GM23338 (cell line): ENCODE measurements at regions not wholly inside any gene's neighbourhood (a gene's known extent, or its start where the extent isn't known, plus 50 kb on each side); places are given as distances from the start of the nearest gene placed in this dataset.

Experiments
- ATAC-seq: fragments of 200-7000 bp; cut with Tn5 transposase; 3 replicates; pipeline ENCODE4 v1.9.1; 2020
- DNase-seq: peaks from one replicate; pipeline ENCODE4 v3.0.0-alpha.2; 2015; ENCODE audit warnings: low spot score
- H2AFZ ChIP-seq: fragments of 200-600 bp; sonication (generic); 2 replicates; pipeline ENCODE4 v1.8.0; 2016; ENCODE audit warnings: antibody characterized with exemption, mild to moderate bottlenecking, moderate library complexity
- H3F3A ChIP-seq: fragments of 200-600 bp; sonication (generic); replicated peaks from 2 replicates; pipeline ENCODE4 v1.8.0; 2017; ENCODE audit warnings: antibody characterized with exemption, mixed run types, low read depth
- H3K27ac ChIP-seq: fragments of 200-600 bp; sonication (generic); 2 replicates; pipeline ENCODE4 v1.6.1; 2016; ENCODE audit warnings: low read depth
- H3K27me3 ChIP-seq: fragments of 200-600 bp; sonication (generic); 2 replicates; pipeline ENCODE4 v1.8.0; 2016; ENCODE audit warnings: mild to moderate bottlenecking, mixed run types, moderate library complexity; ENCODE audit not compliant: insufficient read depth
- H3K36me3 ChIP-seq: fragments of 200-600 bp; sonication (generic); 2 replicates; pipeline ENCODE4 v1.8.0; 2016; ENCODE audit warnings: mild to moderate bottlenecking; ENCODE audit not compliant: insufficient read depth
- H3K4me1 ChIP-seq: fragments of 200-600 bp; sonication (generic); 2 replicates; pipeline ENCODE4 v1.8.0; 2016; ENCODE audit warnings: mild to moderate bottlenecking, moderate library complexity; ENCODE audit not compliant: insufficient read depth
- H3K4me2 ChIP-seq: fragments of 200-600 bp; sonication (generic); 2 replicates; pipeline ENCODE4 v1.7.1; 2017; ENCODE audit warnings: mixed run types
- H3K4me3 ChIP-seq: fragments of 200-600 bp; sonication (generic); 2 replicates; pipeline ENCODE4 v1.6.1; 2016; ENCODE audit warnings: mixed run types
- H3K79me2 ChIP-seq: fragments of 200-600 bp; sonication (generic); replicated peaks from 2 replicates; pipeline ENCODE4 v1.8.0; 2017; ENCODE audit warnings: mild to moderate bottlenecking; ENCODE audit not compliant: insufficient read depth
- H3K9me2 ChIP-seq: fragments of 200-600 bp; sonication (generic); 2 replicates; pipeline ENCODE4 v1.8.0; 2017; ENCODE audit not compliant: insufficient read depth
- H4K20me1 ChIP-seq: fragments of 200-600 bp; sonication (generic); replicated peaks from 2 replicates; pipeline ENCODE4 v1.8.0; 2017; ENCODE audit warnings: mild to moderate bottlenecking; ENCODE audit not compliant: insufficient read depth
- H3K27ac Mint-ChIP-seq: 2 replicates; pipeline ENCODE4 v1.8.0; 2020; ENCODE audit warnings: inconsistent platforms, mild to moderate bottlenecking, moderate library complexity, mixed read lengths
- H3K27me3 Mint-ChIP-seq: 3 replicates; pipeline ENCODE4 v1.8.0; 2022; ENCODE audit warnings: low read depth, mild to moderate bottlenecking, moderate library complexity, mixed read lengths, inconsistent platforms; ENCODE audit not compliant: insufficient read depth, poor library complexity
- H3K36me3 Mint-ChIP-seq: 3 replicates; pipeline ENCODE4 v1.8.0; 2021; ENCODE audit warnings: low read depth, mild to moderate bottlenecking, inconsistent platforms, moderate library complexity, mixed read lengths
- H3K4me1 Mint-ChIP-seq: 3 replicates; pipeline ENCODE4 v1.8.0; 2020; ENCODE audit warnings: mild to moderate bottlenecking, inconsistent platforms, mixed read lengths
- H3K4me3 Mint-ChIP-seq: 3 replicates; pipeline ENCODE4 v1.8.0; 2021; ENCODE audit warnings: moderate library complexity, mild to moderate bottlenecking, inconsistent platforms, mixed read lengths
- H3K9me3 Mint-ChIP-seq: 3 replicates; pipeline ENCODE4 v1.8.0; 2020; ENCODE audit warnings: moderate library complexity, mild to moderate bottlenecking, inconsistent platforms, mixed read lengths
- CTCF ChIP-seq, 2 experiments: fragments of 200-600 bp in 1 of 2; sonication (generic) in 1 of 2; conservative IDR thresholded peaks; 2 replicates each; pipeline versions ENCODE4 v1.5.1 to v1.6.1; 2016 to 2017; ENCODE audit warnings: antibody characterized with exemption in 2 of 2, low read depth in 2 of 2, mild to moderate bottlenecking in 2 of 2, moderate library complexity in 1 of 2
- ETS1 ChIP-seq: IDR thresholded peaks from 2 replicates; pipeline ENCODE4 v1.6.1; 2016; ENCODE audit warnings: antibody characterized with exemption
- EZH2 ChIP-seq: fragments of 200-600 bp; sonication (generic); IDR thresholded peaks from one replicate; pipeline ENCODE4 v1.8.0; 2017; ENCODE audit warnings: antibody characterized with exemption, mild to moderate bottlenecking, low read depth; ENCODE audit not compliant: unreplicated experiment
- EZH2phosphoT487 ChIP-seq: fragments of 200-600 bp; sonication (generic); IDR thresholded peaks from one replicate; pipeline ENCODE4 v1.8.1; 2018; ENCODE audit warnings: antibody characterized with exemption; ENCODE audit not compliant: unreplicated experiment
- JUNB ChIP-seq: IDR thresholded peaks from one replicate; pipeline ENCODE4 v1.6.1; 2016; ENCODE audit warnings: antibody characterized with exemption; ENCODE audit not compliant: unreplicated experiment
- NANOG ChIP-seq: IDR thresholded peaks from 2 replicates; pipeline ENCODE4 v1.6.1; 2016; ENCODE audit warnings: antibody characterized with exemption, borderline replicate concordance
- POLR2AphosphoS5 ChIP-seq: IDR thresholded peaks from 2 replicates; pipeline ENCODE4 v1.6.1; 2016; ENCODE audit warnings: antibody characterized with exemption, low read depth
- STAT1 ChIP-seq: IDR thresholded peaks from one replicate; pipeline ENCODE4 v1.6.1; 2016; ENCODE audit warnings: antibody characterized with exemption; ENCODE audit not compliant: unreplicated experiment
- ZNF114 ChIP-seq: fragments of 250-450 bp; sonication (Bioruptor Pico); IDR thresholded peaks from 2 replicates; pipeline ENCODE4 v1.5.0; 2020; ENCODE audit warnings: mild to moderate bottlenecking, moderate library complexity
- ZNF331 ChIP-seq: fragments of 250-450 bp; sonication (Bioruptor Pico); IDR thresholded peaks from 2 replicates; pipeline ENCODE4 v1.5.0; 2020; ENCODE audit warnings: low read depth, mild to moderate bottlenecking, moderate library complexity
- TF ChIP-seq, protein P1 (sequence below): fragments of 250-450 bp; sonication (Bioruptor Pico); IDR thresholded peaks from 2 replicates; pipeline ENCODE4 v1.5.0; 2020; ENCODE audit warnings: mild to moderate bottlenecking, moderate library complexity

- no peak overlapping the region for H3K4me2 ChIP-seq
- TF ChIP-seq, protein P1, sequence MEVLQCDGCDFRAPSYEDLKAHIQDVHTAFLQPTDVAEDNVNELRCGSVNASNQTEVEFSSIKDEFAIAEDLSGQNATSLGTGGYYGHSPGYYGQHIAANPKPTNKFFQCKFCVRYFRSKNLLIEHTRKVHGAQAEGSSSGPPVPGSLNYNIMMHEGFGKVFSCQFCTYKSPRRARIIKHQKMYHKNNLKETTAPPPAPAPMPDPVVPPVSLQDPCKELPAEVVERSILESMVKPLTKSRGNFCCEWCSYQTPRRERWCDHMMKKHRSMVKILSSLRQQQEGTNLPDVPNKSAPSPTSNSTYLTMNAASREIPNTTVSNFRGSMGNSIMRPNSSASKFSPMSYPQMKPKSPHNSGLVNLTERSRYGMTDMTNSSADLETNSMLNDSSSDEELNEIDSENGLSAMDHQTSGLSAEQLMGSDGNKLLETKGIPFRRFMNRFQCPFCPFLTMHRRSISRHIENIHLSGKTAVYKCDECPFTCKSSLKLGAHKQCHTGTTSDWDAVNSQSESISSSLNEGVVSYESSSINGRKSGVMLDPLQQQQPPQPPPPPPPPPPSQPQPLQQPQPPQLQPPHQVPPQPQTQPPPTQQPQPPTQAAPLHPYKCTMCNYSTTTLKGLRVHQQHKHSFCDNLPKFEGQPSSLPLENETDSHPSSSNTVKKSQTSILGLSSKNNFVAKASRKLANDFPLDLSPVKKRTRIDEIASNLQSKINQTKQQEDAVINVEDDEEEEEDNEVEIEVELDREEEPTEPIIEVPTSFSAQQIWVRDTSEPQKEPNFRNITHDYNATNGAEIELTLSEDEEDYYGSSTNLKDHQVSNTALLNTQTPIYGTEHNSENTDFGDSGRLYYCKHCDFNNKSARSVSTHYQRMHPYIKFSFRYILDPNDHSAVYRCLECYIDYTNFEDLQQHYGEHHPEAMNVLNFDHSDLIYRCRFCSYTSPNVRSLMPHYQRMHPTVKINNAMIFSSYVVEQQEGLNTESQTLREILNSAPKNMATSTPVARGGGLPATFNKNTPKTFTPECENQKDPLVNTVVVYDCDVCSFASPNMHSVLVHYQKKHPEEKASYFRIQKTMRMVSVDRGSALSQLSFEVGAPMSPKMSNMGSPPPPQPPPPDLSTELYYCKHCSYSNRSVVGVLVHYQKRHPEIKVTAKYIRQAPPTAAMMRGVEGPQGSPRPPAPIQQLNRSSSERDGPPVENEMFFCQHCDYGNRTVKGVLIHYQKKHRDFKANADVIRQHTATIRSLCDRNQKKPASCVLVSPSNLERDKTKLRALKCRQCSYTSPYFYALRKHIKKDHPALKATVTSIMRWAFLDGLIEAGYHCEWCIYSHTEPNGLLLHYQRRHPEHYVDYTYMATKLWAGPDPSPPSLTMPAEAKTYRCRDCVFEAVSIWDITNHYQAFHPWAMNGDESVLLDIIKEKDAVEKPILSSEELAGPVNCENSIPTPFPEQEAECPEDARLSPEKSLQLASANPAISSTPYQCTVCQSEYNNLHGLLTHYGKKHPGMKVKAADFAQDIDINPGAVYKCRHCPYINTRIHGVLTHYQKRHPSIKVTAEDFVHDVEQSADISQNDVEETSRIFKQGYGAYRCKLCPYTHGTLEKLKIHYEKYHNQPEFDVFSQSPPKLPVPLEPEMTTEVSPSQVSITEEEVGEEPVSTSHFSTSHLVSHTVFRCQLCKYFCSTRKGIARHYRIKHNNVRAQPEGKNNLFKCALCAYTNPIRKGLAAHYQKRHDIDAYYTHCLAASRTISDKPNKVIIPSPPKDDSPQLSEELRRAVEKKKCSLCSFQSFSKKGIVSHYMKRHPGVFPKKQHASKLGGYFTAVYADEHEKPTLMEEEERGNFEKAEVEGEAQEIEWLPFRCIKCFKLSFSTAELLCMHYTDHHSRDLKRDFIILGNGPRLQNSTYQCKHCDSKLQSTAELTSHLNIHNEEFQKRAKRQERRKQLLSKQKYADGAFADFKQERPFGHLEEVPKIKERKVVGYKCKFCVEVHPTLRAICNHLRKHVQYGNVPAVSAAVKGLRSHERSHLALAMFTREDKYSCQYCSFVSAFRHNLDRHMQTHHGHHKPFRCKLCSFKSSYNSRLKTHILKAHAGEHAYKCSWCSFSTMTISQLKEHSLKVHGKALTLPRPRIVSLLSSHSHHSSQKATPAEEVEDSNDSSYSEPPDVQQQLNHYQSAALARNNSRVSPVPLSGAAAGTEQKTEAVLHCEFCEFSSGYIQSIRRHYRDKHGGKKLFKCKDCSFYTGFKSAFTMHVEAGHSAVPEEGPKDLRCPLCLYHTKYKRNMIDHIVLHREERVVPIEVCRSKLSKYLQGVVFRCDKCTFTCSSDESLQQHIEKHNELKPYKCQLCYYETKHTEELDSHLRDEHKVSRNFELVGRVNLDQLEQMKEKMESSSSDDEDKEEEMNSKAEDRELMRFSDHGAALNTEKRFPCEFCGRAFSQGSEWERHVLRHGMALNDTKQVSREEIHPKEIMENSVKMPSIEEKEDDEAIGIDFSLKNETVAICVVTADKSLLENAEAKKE (CRISPR knock-in tag) = no peak
- TF ChIP-seq STAT1 (no peak), NANOG (no peak), ZNF114 (CRISPR knock-in tag) (no peak), CTCF (conservative IDR thresholded peaks at IDR 0.05; ENCODE audit: low read depth in 2 of 2) (no peak), POLR2AphosphoS5 (no peak), JUNB (no peak), ZNF331 (CRISPR knock-in tag) (no peak), ETS1 (no peak), EZH2 (no peak), EZH2phosphoT487 (no peak)
- H2AFZ ChIP-seq = no peak overlapping the region; the same call in 1 of the 2 replicates
- H3K4me3 ChIP-seq = no peak overlapping the region
- H4K20me1 ChIP-seq = no peaks in the 10 kb centered on the region
- H3K27ac ChIP-seq = no peak overlapping the region
- H3K27me3 ChIP-seq = no peaks in the 10 kb centered on the region
- ATAC-seq (no peak), DNase-seq (no peak)
- H3F3A ChIP-seq = no peaks in the 10 kb centered on the region
- H3K9me2 ChIP-seq = 0 out of 2 replicates have a peak, but pooled peaks cover 8% of the 10 kb centered on the region
- no peaks in the 10 kb centered on the region for H3K4me1 Mint-ChIP-seq
- no peak overlapping the region for H3K27ac Mint-ChIP-seq
- H3K79me2 ChIP-seq = no peaks in the 10 kb centered on the region
- H3K4me3 Mint-ChIP-seq = no peak overlapping the region
- H3K27me3 Mint-ChIP-seq = no peaks in the 10 kb centered on the region
- no peaks in the 10 kb centered on the region for H3K36me3 ChIP-seq
- no peaks in the 10 kb centered on the region for H3K9me3 Mint-ChIP-seq
- H3K4me1 ChIP-seq = no peaks in the 10 kb centered on the region
- H3K36me3 Mint-ChIP-seq = no peaks in the 10 kb centered on the region
Observed at GRCh38 chr6:85390105-85390728, 59.7 kb upstream of the NT5E start.
